ENCODE measurements at regions not wholly inside any gene's neighbourhood (a gene's known extent, or its start where the extent isn't known, plus 50 kb on each side); places are given as distances from the start of the nearest gene placed in this dataset.

GRCh38 chr4:54386693-54387092 lies 157.6 kb downstream of the PDGFRA start:
- no peak for TF ChIP-seq CTCF (IDR thresholded peaks at IDR 0.05)
- TF ChIP-seq POLR2A (IDR thresholded peaks at IDR 0.05): no peak
- no peak for TF ChIP-seq EP300 (IDR thresholded peaks at IDR 0.05)

Data from tibial nerve (tissue), 4 donors.